ENCODE measurements at regions not wholly inside any gene's neighbourhood (a gene's known extent, or its start where the extent isn't known, plus 50 kb on each side); places are given as distances from the start of the nearest gene placed in this dataset.

DNA sequence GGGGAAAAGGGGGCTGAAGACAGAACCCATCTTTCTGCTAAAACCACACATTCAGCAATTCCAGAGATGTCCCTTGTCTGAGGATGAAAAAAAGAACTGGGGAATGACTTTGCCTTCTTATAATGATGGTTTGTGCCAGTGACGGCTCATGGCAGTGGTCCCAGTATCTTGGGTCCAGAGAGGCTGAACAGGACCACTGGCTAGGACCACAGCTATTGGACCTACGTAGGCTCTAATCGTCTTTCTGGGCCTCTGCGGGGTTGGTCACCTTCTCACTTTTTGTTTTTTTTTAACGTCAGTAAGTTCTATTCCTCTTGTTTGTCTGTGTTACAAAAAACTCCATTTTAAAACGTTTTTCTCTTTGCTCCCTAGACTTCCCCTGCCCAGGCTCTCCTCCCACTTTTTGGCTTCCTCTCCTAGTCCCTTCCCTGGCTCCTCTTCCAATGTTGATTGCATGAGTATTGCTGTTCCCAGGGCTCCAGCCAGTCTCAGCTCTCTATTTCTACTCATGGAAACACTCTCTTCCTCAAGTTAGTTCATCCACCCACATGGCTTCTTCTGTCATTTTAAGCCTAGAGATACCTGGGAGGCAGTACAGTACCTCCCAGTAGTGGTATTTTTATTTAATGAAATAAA lies 52.6 kb upstream of the STX18 start:
- DNase-seq: no peak

DNA sequence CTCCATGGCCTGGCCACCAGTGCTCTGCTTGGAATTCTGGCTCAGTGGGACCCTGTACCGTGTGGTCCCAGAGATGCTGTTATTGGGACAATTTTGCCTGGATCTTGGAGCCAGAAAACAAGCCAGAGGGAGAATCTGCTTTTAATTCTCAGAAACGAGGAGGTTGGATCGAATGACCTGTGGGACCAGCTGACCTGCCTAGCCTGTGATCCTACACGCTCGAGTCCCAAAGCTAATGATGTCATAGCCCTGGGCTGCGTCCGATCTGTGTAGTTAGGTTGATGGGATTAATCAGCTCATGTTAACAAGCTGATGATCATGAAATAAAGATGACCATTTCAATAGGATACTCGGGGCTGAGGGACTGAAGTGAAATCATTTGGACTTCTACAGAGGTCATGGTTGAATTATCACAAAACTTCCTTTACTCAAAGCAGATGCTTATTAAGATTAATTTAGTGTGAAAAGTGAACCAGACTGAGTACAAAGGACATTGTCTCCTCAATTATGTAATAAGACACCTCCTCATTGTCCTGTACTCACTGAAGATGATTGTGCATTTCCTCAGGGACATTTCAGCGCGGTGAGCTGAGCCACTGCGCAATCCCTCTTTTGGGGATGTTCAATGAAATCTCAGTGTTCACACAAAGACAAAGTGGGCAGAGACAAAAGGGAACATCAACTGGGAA lies 51.9 kb upstream of the STX18 start:
- no peak for DNase-seq

GRCh38 chr4:4592414-4592813 lies 50.6 kb upstream of the STX18 start:
- no peak for DNase-seq
